ENCODE measurements at regions not wholly inside any gene's neighbourhood (a gene's known extent, or its start where the extent isn't known, plus 50 kb on each side); places are given as distances from the start of the nearest gene placed in this dataset.

- DNase-seq (ENCODE audit: extremely low spot score, unreplicated experiment), result no peak
- Mint-ChIP-seq H3K4me1 (ENCODE audit: unreplicated experiment) (no peaks in the 10 kb centered on the region), H3K36me3 (ENCODE audit: unreplicated experiment) (no peaks in the 10 kb centered on the region), H3K27me3 (ENCODE audit: unreplicated experiment) (peaks cover 12% of the 10 kb centered on the region), H3K9me3 (ENCODE audit: unreplicated experiment) (no peaks in the 10 kb centered on the region), H3K4me3 (ENCODE audit: unreplicated experiment) (no peak overlapping the region), H3K27ac (ENCODE audit: unreplicated experiment) (no peak overlapping the region)
- no peak for TF ChIP-seq CTCF (IDR thresholded peaks at IDR 0.05)
These were observed 276.0 kb downstream of the SOX2 start for GRCh38 chr3:181987736-181988135.

GRCh38 chr3:181998828-181999227, 287.1 kb downstream of the SOX2 start:
- no peak overlapping the region for H3K27ac Mint-ChIP-seq (ENCODE audit: unreplicated experiment)
- no peak for TF ChIP-seq CTCF (IDR thresholded peaks at IDR 0.05)
- peaks cover 8% of the 10 kb centered on the region for H3K27me3 Mint-ChIP-seq (ENCODE audit: unreplicated experiment)
- no peak overlapping the region for H3K4me3 Mint-ChIP-seq (ENCODE audit: unreplicated experiment)
- DNase-seq (ENCODE audit: extremely low spot score, unreplicated experiment), result no peak
- H3K4me1 Mint-ChIP-seq (ENCODE audit: unreplicated experiment), result no peaks in the 10 kb centered on the region
- H3K36me3 Mint-ChIP-seq (ENCODE audit: unreplicated experiment), result no peaks in the 10 kb centered on the region
- H3K9me3 Mint-ChIP-seq (ENCODE audit: unreplicated experiment), result no peaks in the 10 kb centered on the region

GRCh38 chr3:181999314-181999713, 287.6 kb downstream of the SOX2 start:
- Mint-ChIP-seq H3K4me3 (ENCODE audit: unreplicated experiment) (no peak overlapping the region), H3K36me3 (ENCODE audit: unreplicated experiment) (no peaks in the 10 kb centered on the region), H3K27me3 (ENCODE audit: unreplicated experiment) (peaks cover 8% of the 10 kb centered on the region), H3K4me1 (ENCODE audit: unreplicated experiment) (no peaks in the 10 kb centered on the region), H3K27ac (ENCODE audit: unreplicated experiment) (no peak overlapping the region), H3K9me3 (ENCODE audit: unreplicated experiment) (no peaks in the 10 kb centered on the region)
- no peak for DNase-seq (ENCODE audit: extremely low spot score, unreplicated experiment)
- no peak for TF ChIP-seq CTCF (IDR thresholded peaks at IDR 0.05)

- H3K4me3 Mint-ChIP-seq (ENCODE audit: unreplicated experiment), result no peak overlapping the region
- no peak overlapping the region for H3K27ac Mint-ChIP-seq (ENCODE audit: unreplicated experiment)
- no peak for TF ChIP-seq CTCF (IDR thresholded peaks at IDR 0.05)
- no peaks in the 10 kb centered on the region for H3K36me3 Mint-ChIP-seq (ENCODE audit: unreplicated experiment)
- no peak for DNase-seq (ENCODE audit: extremely low spot score, unreplicated experiment)
- H3K4me1 Mint-ChIP-seq (ENCODE audit: unreplicated experiment), result no peaks in the 10 kb centered on the region
- H3K27me3 Mint-ChIP-seq (ENCODE audit: unreplicated experiment), result peaks cover 8% of the 10 kb centered on the region
- H3K9me3 Mint-ChIP-seq (ENCODE audit: unreplicated experiment), result no peaks in the 10 kb centered on the region
These were observed 288.7 kb downstream of the SOX2 start for GRCh38 chr3:182000447-182000846.

GRCh38 chr3:182005219-182005618, 293.5 kb downstream of the SOX2 start:
- Mint-ChIP-seq H3K4me3 (ENCODE audit: unreplicated experiment) (no peak overlapping the region), H3K27me3 (ENCODE audit: unreplicated experiment) (peaks cover 8% of the 10 kb centered on the region), H3K27ac (ENCODE audit: unreplicated experiment) (no peak overlapping the region), H3K9me3 (ENCODE audit: unreplicated experiment) (no peaks in the 10 kb centered on the region), H3K36me3 (ENCODE audit: unreplicated experiment) (no peaks in the 10 kb centered on the region), H3K4me1 (ENCODE audit: unreplicated experiment) (no peaks in the 10 kb centered on the region)
- TF ChIP-seq CTCF (IDR thresholded peaks at IDR 0.05), result no peak
- no peak for DNase-seq (ENCODE audit: extremely low spot score, unreplicated experiment)

Measured in osteocyte (in vitro differentiated cells).